Karpas-422 (cell line): ENCODE measurements at regions not wholly inside any gene's neighbourhood (a gene's known extent, or its start where the extent isn't known, plus 50 kb on each side); places are given as distances from the start of the nearest gene placed in this dataset.
A peak's percentile ranks its signal among the peaks of the same experiment; 100 is the strongest.
"Not testable (repeated sequence)": the region's sequence is repeated elsewhere in the genome, so short reads cannot be mapped to it uniquely, and the experiment has no call there.

ENCODE experiments used
- DNase-seq: peaks from one replicate; pipeline ENCODE4 v3.0.0-alpha.2; 2015
- H2AFZ ChIP-seq: fragments of 200-600 bp; sonication (generic); 2 replicates; pipeline ENCODE4 v1.6.1; 2014; ENCODE audit warnings: antibody characterized with exemption, low read length, mixed read lengths
- H3K27ac ChIP-seq: fragments of 200-600 bp; sonication (generic); 2 replicates; pipeline ENCODE4 v1.5.1; 2014; ENCODE audit warnings: mild to moderate bottlenecking, low read length, moderate library complexity
- H3K27me3 ChIP-seq: fragments of 200-600 bp; sonication (generic); 2 replicates; pipeline ENCODE4 v1.6.1; 2014; ENCODE audit warnings: low read length, mixed read lengths
- H3K36me3 ChIP-seq: fragments of 200-600 bp; sonication (generic); 2 replicates; pipeline ENCODE4 v1.6.1; 2014; ENCODE audit warnings: low read length, mixed read lengths; ENCODE audit not compliant: insufficient read depth
- H3K4me1 ChIP-seq: fragments of 200-600 bp; sonication (generic); 2 replicates; pipeline ENCODE4 v1.6.1; 2014; ENCODE audit warnings: mild to moderate bottlenecking, low read length, mixed read lengths
- H3K4me2 ChIP-seq: fragments of 200-600 bp; sonication (generic); 2 replicates; pipeline ENCODE4 v1.6.1; 2014; ENCODE audit warnings: low read length, low read depth, mild to moderate bottlenecking; ENCODE audit not compliant: poor library complexity, severe bottlenecking
- H3K4me3 ChIP-seq: fragments of 200-600 bp; sonication (generic); 2 replicates; pipeline ENCODE4 v1.5.1; 2014; ENCODE audit warnings: mild to moderate bottlenecking, antibody characterized with exemption, low read length, mixed read lengths
- H3K79me2 ChIP-seq: fragments of 200-600 bp; sonication (generic); 2 replicates; pipeline ENCODE4 v1.6.1; 2014; ENCODE audit warnings: mild to moderate bottlenecking, low read length, mixed read lengths
- H3K9ac ChIP-seq: fragments of 200-600 bp; sonication (generic); 2 replicates; pipeline ENCODE4 v1.6.0; 2014; ENCODE audit warnings: low read length
- H3K9me2 ChIP-seq: fragments of 200-600 bp; sonication (generic), shearing (Covaris generic); replicated peaks from 2 replicates; pipeline ENCODE4 v1.6.0; 2014; ENCODE audit warnings: mild to moderate bottlenecking, low read length, moderate library complexity; ENCODE audit not compliant: insufficient read depth
- H3K9me3 ChIP-seq: fragments of 300-700, 200-600 bp; sonication (generic); 2 replicates; pipeline ENCODE4 v1.6.1; 2014; ENCODE audit warnings: low read length, mixed read lengths
- H4K20me1 ChIP-seq: fragments of 200-600 bp; sonication (generic); 2 replicates; pipeline ENCODE4 v1.6.1; 2014; ENCODE audit warnings: mild to moderate bottlenecking, antibody characterized with exemption, low read length, low read depth; ENCODE audit not compliant: insufficient read depth

- no peak for DNase-seq
- Histone ChIP-seq H3K9me3 (no peaks in the 10 kb centered on the region), H3K4me1 (no peaks in the 10 kb centered on the region), H3K79me2 (no peaks in the 10 kb centered on the region), H3K27ac (no peak overlapping the region), H2AFZ (no peak overlapping the region), H3K4me2 (no peak overlapping the region), H3K9ac (no peak overlapping the region), H4K20me1 (no peaks in the 10 kb centered on the region), H3K9me2 (no peaks in the 10 kb centered on the region), H3K4me3 (no peak overlapping the region), H3K27me3 (no peaks in the 10 kb centered on the region), H3K36me3 (no peaks in the 10 kb centered on the region)
These were observed 154.1 kb downstream of the OSTF1 start for GRCh38 chr9:75242426-75242825.

- no peak overlapping the region for H3K4me3 ChIP-seq
- no peaks in the 10 kb centered on the region for H3K9me2 ChIP-seq
- no peak overlapping the region for H2AFZ ChIP-seq
- H3K9me3 ChIP-seq, result 0 out of 2 replicates have a peak, but pooled peaks cover 3% of the 10 kb centered on the region
- no peaks in the 10 kb centered on the region for H3K79me2 ChIP-seq
- no peaks in the 10 kb centered on the region for H4K20me1 ChIP-seq
- no peak overlapping the region for H3K4me2 ChIP-seq
- no peak overlapping the region for H3K27ac ChIP-seq
- no peaks in the 10 kb centered on the region for H3K36me3 ChIP-seq
- no peaks in the 10 kb centered on the region for H3K4me1 ChIP-seq
- no peaks in the 10 kb centered on the region for H3K27me3 ChIP-seq
- no peak overlapping the region for H3K9ac ChIP-seq
- DNase-seq, result no peak
These were observed 158.6 kb downstream of the OSTF1 start for GRCh38 chr9:75246949-75247348.

- H3K4me1 ChIP-seq, result no peaks in the 10 kb centered on the region
- H3K27ac ChIP-seq, result no peak overlapping the region
- H3K9me2 ChIP-seq, result no peaks in the 10 kb centered on the region
- no peaks in the 10 kb centered on the region for H3K27me3 ChIP-seq
- H4K20me1 ChIP-seq, result no peaks in the 10 kb centered on the region
- no peak overlapping the region for H2AFZ ChIP-seq
- DNase-seq, result peak; percentile 86
- no peak overlapping the region for H3K4me3 ChIP-seq
- no peaks in the 10 kb centered on the region for H3K79me2 ChIP-seq
- no peaks in the 10 kb centered on the region for H3K9me3 ChIP-seq
- H3K9ac ChIP-seq, result no peak overlapping the region
- no peaks in the 10 kb centered on the region for H3K36me3 ChIP-seq
- H3K4me2 ChIP-seq, result no peak overlapping the region
These were observed 177.2 kb downstream of the OSTF1 start for GRCh38 chr9:75265525-75265972.

- no peaks in the 10 kb centered on the region for H3K9me3 ChIP-seq
- no peak overlapping the region for H3K4me3 ChIP-seq
- no peak overlapping the region for H3K4me2 ChIP-seq
- H3K9me2 ChIP-seq, result no peaks in the 10 kb centered on the region
- H4K20me1 ChIP-seq, result no peaks in the 10 kb centered on the region
- no peaks in the 10 kb centered on the region for H3K27me3 ChIP-seq
- H3K27ac ChIP-seq, result no peak overlapping the region
- no peaks in the 10 kb centered on the region for H3K79me2 ChIP-seq
- H2AFZ ChIP-seq, result no peak overlapping the region
- no peaks in the 10 kb centered on the region for H3K36me3 ChIP-seq
- DNase-seq, result no peak
- H3K4me1 ChIP-seq, result no peaks in the 10 kb centered on the region
- no peak overlapping the region for H3K9ac ChIP-seq
These were observed 180.9 kb downstream of the OSTF1 start for GRCh38 chr9:75269197-75269596.

- not testable (repeated sequence) for H4K20me1 ChIP-seq, DNase-seq, H3K9ac ChIP-seq, H3K9me3 ChIP-seq, H3K4me1 ChIP-seq, H3K27ac ChIP-seq, H3K4me3 ChIP-seq, H3K36me3 ChIP-seq, H3K27me3 ChIP-seq, H3K79me2 ChIP-seq, H2AFZ ChIP-seq, H3K4me2 ChIP-seq, H3K9me2 ChIP-seq
These were observed 184.7 kb downstream of the OSTF1 start for GRCh38 chr9:75273055-75273454.

- H3K4me2 ChIP-seq, result no peak overlapping the region
- H2AFZ ChIP-seq, result no peak overlapping the region
- DNase-seq, result no peak
- no peaks in the 10 kb centered on the region for H3K9me3 ChIP-seq
- no peak overlapping the region for H3K27ac ChIP-seq
- H3K4me3 ChIP-seq, result no peak overlapping the region
- H3K9me2 ChIP-seq, result no peaks in the 10 kb centered on the region
- H3K4me1 ChIP-seq, result no peaks in the 10 kb centered on the region
- H3K79me2 ChIP-seq, result no peaks in the 10 kb centered on the region
- H3K36me3 ChIP-seq, result no peaks in the 10 kb centered on the region
- H4K20me1 ChIP-seq, result no peaks in the 10 kb centered on the region
- no peak overlapping the region for H3K9ac ChIP-seq
- H3K27me3 ChIP-seq, result no peaks in the 10 kb centered on the region
These were observed 186.5 kb downstream of the OSTF1 start for GRCh38 chr9:75274781-75275180.

- no peak overlapping the region for H3K4me2 ChIP-seq
- H3K4me1 ChIP-seq, result peaks cover 4% of the 10 kb centered on the region; the same call in 1 of the 2 replicates
- no peaks in the 10 kb centered on the region for H3K9me3 ChIP-seq
- DNase-seq, result no peak
- no peak overlapping the region for H3K9ac ChIP-seq
- H3K36me3 ChIP-seq, result no peaks in the 10 kb centered on the region
- no peaks in the 10 kb centered on the region for H3K27me3 ChIP-seq
- no peaks in the 10 kb centered on the region for H3K79me2 ChIP-seq
- H3K4me3 ChIP-seq, result no peak overlapping the region
- no peak overlapping the region for H2AFZ ChIP-seq
- H3K9me2 ChIP-seq, result no peaks in the 10 kb centered on the region
- H4K20me1 ChIP-seq, result no peaks in the 10 kb centered on the region
- H3K27ac ChIP-seq, result no peak overlapping the region
These were observed 193.7 kb downstream of the OSTF1 start for GRCh38 chr9:75282047-75282446.

GRCh38 chr9:75289332-75289731 is 201.0 kb downstream of the OSTF1 start:
- no peak for DNase-seq
- H3K9me3 ChIP-seq, result no peaks in the 10 kb centered on the region
- H3K4me2 ChIP-seq, result no peak overlapping the region
- H3K36me3 ChIP-seq, result no peaks in the 10 kb centered on the region
- no peaks in the 10 kb centered on the region for H3K9me2 ChIP-seq
- H3K27ac ChIP-seq, result no peak overlapping the region
- no peaks in the 10 kb centered on the region for H3K27me3 ChIP-seq
- H4K20me1 ChIP-seq, result no peaks in the 10 kb centered on the region
- no peaks in the 10 kb centered on the region for H3K4me1 ChIP-seq
- no peak overlapping the region for H3K4me3 ChIP-seq
- H3K79me2 ChIP-seq, result no peaks in the 10 kb centered on the region
- no peak overlapping the region for H3K9ac ChIP-seq
- no peak overlapping the region for H2AFZ ChIP-seq

- H3K27ac ChIP-seq, result no peak overlapping the region
- no peaks in the 10 kb centered on the region for H3K9me2 ChIP-seq
- no peak overlapping the region for H3K9ac ChIP-seq
- no peaks in the 10 kb centered on the region for H3K27me3 ChIP-seq
- no peaks in the 10 kb centered on the region for H3K9me3 ChIP-seq
- DNase-seq, result peak; percentile 49
- no peak overlapping the region for H3K4me2 ChIP-seq
- no peaks in the 10 kb centered on the region for H3K36me3 ChIP-seq
- no peak overlapping the region for H2AFZ ChIP-seq
- H3K4me3 ChIP-seq, result no peak overlapping the region
- H4K20me1 ChIP-seq, result no peaks in the 10 kb centered on the region
- H3K79me2 ChIP-seq, result no peaks in the 10 kb centered on the region
- H3K4me1 ChIP-seq, result no peaks in the 10 kb centered on the region
These were observed 211.0 kb downstream of the OSTF1 start for GRCh38 chr9:75299324-75299723.
